Gastrocnemius medialis (tissue), 4 donors: ENCODE measurements at regions not wholly inside any gene's neighbourhood (a gene's known extent, or its start where the extent isn't known, plus 50 kb on each side); places are given as distances from the start of the nearest gene placed in this dataset.

ENCODE experiments used
- ATAC-seq, 2 donors: fragments of 150-250 bp; one replicate each; pipeline ENCODE4 v1.9.1; 2016
- DNase-seq, 2 donors: peaks; one replicate each; pipeline ENCODE4 v3.0.0-alpha.2; 2019
- H3K27ac ChIP-seq, 4 donors: fragments of 200-600 bp; sonication (generic); 1 replicate in 1 of 4; 2 replicates in 3 of 4; pipeline ENCODE4 v1.5.1; 2016 to 2018; ENCODE audit warnings: mild to moderate bottlenecking in 2 of 4, moderate library complexity in 1 of 4
- H3K27me3 ChIP-seq, 3 donors: fragments of 200-600 bp; sonication (generic) in 2 of 3; 1 replicate in 1 of 3; 2 replicates in 2 of 3; pipeline versions ENCODE4 v1.5.1 to v1.6.0; 2016 to 2019; ENCODE audit warnings: mild to moderate bottlenecking in 1 of 3, moderate library complexity in 1 of 3
- H3K36me3 ChIP-seq, 2 donors: fragments of 200-600 bp; sonication (generic) in 1 of 2; one replicate each; pipeline ENCODE4 v1.5.1; 2017 to 2018
- H3K4me1 ChIP-seq, 2 donors: fragments of 200-600 bp; sonication (generic) in 1 of 2; one replicate each; pipeline ENCODE4 v1.5.1; 2016 to 2017; ENCODE audit warnings: mild to moderate bottlenecking in 2 of 2
- H3K4me3 ChIP-seq, 4 donors: fragments of 200-600 bp; sonication (generic) in 3 of 4; 1 replicate in 1 of 4; 2 replicates in 3 of 4; pipeline ENCODE4 v1.5.1; 2016 to 2019; ENCODE audit warnings: mild to moderate bottlenecking in 2 of 4
- H3K9me3 ChIP-seq, 3 donors: fragments of 200-600 bp; sonication (generic) in 2 of 3; 1 replicate in 1 of 3; 2 replicates in 2 of 3; pipeline ENCODE4 v1.5.1; 2016 to 2019
- POLR2A ChIP-seq, 2 donors: fragments of 450-650 bp; IDR thresholded peaks; one replicate each; pipeline ENCODE4 v1.6.1; 2017; ENCODE audit warnings: antibody characterized with exemption in 2 of 2, mild to moderate bottlenecking in 2 of 2, moderate library complexity in 2 of 2
- in situ Hi-C, 4 donors: fragments of 200-750 bp; cut with MboI; loops; one replicate each; pipeline versions ENCODE4 v1.15.0 to v1.8.0; 2017; ENCODE audit warnings: low sequenced_read_pairs in 4 of 4
- intact Hi-C: fragments of 100-400 bp; cut with DNase I; formaldehyde crosslinking; loops from one replicate; pipeline ENCODE4 v1.15.1; 2023; ENCODE audit warnings: low total_unique reads
- TF ChIP-seq, protein P1 (sequence below), 5 experiments: fragments of 450-650 bp in 3 of 5; fragments of 200-600 bp in 2 of 5; sonication (generic) in 2 of 5; IDR thresholded peaks in 4 of 5; conservative IDR thresholded peaks in 1 of 5; 1 replicate in 4 of 5; 2 replicates in 1 of 5; pipeline ENCODE4 v1.5.1; 2016 to 2019; ENCODE audit warnings: antibody characterized with exemption in 5 of 5, mild to moderate bottlenecking in 3 of 5, moderate library complexity in 3 of 5

DNA sequence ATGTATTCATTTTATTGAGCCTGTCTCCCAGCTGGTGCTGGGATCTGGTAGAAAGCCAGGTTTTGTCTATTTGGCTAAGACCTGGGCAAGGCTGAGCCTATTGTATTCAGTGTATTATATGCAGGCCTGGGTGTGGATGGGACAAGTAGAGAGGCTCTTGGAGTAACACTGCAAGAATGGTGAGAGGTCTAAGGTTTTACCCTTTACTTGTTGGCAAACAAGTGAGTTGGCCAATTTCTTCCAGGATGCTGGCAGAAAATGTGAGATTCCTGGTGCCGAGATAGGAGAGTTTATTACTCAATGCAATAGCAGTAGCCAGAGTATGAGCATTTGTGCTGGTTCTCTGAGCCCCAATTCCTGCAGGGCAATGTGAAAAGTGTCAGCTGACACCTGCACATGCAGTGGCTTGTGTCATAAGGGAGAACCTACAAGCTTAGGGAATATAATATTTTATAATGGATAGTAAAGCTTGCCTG is 141.7 kb upstream of the PRLR start:
- in situ Hi-C loops (no loop called here), intact Hi-C loops (no loop called here)
- no peak overlapping the region for H3K4me3 ChIP-seq
- DNase-seq (no peak), ATAC-seq (no peak)
- no peaks in the 10 kb centered on the region for H3K27me3 ChIP-seq
- H3K36me3 ChIP-seq, result no peaks in the 10 kb centered on the region
- H3K4me1 ChIP-seq, result no peaks in the 10 kb centered on the region
- H3K9me3 ChIP-seq, result no peaks in the 10 kb centered on the region
- TF ChIP-seq POLR2A (IDR thresholded peaks at IDR 0.05), result no peak
- TF ChIP-seq, protein P1, sequence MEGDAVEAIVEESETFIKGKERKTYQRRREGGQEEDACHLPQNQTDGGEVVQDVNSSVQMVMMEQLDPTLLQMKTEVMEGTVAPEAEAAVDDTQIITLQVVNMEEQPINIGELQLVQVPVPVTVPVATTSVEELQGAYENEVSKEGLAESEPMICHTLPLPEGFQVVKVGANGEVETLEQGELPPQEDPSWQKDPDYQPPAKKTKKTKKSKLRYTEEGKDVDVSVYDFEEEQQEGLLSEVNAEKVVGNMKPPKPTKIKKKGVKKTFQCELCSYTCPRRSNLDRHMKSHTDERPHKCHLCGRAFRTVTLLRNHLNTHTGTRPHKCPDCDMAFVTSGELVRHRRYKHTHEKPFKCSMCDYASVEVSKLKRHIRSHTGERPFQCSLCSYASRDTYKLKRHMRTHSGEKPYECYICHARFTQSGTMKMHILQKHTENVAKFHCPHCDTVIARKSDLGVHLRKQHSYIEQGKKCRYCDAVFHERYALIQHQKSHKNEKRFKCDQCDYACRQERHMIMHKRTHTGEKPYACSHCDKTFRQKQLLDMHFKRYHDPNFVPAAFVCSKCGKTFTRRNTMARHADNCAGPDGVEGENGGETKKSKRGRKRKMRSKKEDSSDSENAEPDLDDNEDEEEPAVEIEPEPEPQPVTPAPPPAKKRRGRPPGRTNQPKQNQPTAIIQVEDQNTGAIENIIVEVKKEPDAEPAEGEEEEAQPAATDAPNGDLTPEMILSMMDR (IDR thresholded peaks at IDR 0.05 in 4 of 5, conservative IDR thresholded peaks at IDR 0.05 in 1 of 5), result no peak
- H3K27ac ChIP-seq, result no peak overlapping the region

DNA sequence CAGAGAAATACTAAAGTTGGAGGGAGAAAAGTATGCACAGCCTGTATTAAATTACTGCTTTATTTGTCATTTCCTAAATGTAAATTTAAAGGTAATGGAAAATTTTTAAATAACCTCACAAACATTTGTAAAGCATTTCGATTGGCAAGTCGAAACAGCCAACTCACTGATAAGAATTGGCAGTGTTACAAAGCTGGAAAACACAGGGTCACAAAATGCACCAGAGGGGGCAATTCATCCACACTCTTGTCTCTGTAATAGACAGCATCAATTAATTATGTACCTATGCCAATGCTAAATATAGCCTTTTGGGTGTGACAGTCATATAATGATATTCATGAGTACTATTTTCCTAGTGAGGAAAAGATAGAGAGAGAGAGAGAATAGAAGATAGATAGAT is 140.6 kb upstream of the PRLR start:
- Histone ChIP-seq H3K4me3 (no peak overlapping the region), H3K27me3 (no peaks in the 10 kb centered on the region), H3K9me3 (no peaks in the 10 kb centered on the region), H3K36me3 (no peaks in the 10 kb centered on the region), H3K4me1 (no peaks in the 10 kb centered on the region), H3K27ac (no peak overlapping the region)
- DNase-seq, result no peak
- ATAC-seq, result no peak
- intact Hi-C loops (no loop called here), in situ Hi-C loops (no loop called here)
- TF ChIP-seq, protein P1 (IDR thresholded peaks at IDR 0.05 in 4 of 5, conservative IDR thresholded peaks at IDR 0.05 in 1 of 5), result no peak
- no peak for TF ChIP-seq POLR2A (IDR thresholded peaks at IDR 0.05)

DNA sequence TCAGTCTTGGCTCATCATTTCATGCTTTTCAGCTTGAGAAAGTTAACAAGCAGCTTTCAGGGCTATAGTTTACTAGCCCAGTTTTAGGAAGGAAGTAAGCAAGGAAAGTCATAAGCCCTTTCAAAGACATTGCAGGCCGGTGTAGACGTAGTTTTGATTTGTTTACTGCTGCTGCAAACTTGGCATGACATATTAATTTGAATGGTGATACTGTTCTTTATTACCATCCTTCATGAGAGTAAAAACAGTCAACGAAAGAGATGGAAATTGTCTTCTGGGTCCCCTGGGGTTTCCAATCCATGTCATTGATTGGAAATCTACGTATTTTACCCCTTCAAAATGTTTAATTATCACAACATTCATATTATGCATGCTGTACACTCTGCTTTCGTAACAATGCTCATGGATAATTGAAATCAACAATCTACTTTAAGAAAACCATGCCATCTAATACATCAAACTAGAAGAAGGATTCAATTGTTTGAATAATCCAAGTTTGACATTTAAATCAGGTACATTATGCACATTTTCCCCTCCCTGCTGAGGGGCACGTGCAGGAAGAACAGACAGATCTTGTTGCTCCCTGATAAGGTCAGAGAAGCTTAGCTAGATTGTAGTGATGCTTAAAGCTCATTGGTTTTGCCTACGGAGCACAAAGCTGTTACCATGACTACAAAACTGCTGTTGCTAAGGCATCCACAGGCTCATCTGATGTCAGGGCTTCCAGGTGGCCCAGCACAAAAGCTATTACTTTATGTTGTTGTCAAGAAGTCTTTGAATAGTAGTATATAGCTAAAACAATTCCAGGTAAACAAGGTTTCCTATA is 139.9 kb upstream of the PRLR start:
- intact Hi-C loops, result no loop called here

DNA sequence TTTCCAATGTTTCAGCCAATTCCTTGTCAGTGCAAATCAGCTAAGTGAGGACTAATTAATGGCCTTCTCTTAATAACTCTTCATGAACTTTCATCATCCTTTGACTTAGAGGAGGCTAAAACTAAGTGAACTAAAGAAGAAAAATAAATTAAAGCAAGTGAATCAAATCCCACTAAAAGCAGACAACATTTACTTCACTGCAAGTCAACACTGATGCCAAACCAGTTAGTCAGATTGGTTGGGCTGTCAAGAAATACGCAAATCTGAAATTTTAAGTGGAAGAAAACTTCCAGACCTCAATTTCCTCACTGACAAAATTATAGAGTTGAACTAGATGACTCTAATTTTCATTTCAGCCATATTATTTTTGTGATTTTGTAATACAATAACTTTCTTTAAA is 137.2 kb upstream of the PRLR start:
- in situ Hi-C loops, result no loop called here
- intact Hi-C loops, result no loop called here
- Histone ChIP-seq H3K36me3 (no peaks in the 10 kb centered on the region), H3K4me3 (no peak overlapping the region), H3K27me3 (no peaks in the 10 kb centered on the region), H3K9me3 (no peaks in the 10 kb centered on the region), H3K27ac (no peak overlapping the region), H3K4me1 (no peaks in the 10 kb centered on the region)
- no peak for DNase-seq
- ATAC-seq, result no peak
- TF ChIP-seq, protein P1 (IDR thresholded peaks at IDR 0.05 in 4 of 5, conservative IDR thresholded peaks at IDR 0.05 in 1 of 5), result no peak
- TF ChIP-seq POLR2A (IDR thresholded peaks at IDR 0.05), result no peak

More for the DNA sequence above, 139.9 kb upstream of the PRLR start:
- H3K9me3 ChIP-seq, result no peaks in the 10 kb centered on the region
- no peaks in the 10 kb centered on the region for H3K36me3 ChIP-seq
- no peak overlapping the region for H3K4me3 ChIP-seq
- in situ Hi-C loops, result no loop called here
- ATAC-seq, result no peak
- TF ChIP-seq, protein P1 (IDR thresholded peaks at IDR 0.05 in 4 of 5, conservative IDR thresholded peaks at IDR 0.05 in 1 of 5), result no peak
- TF ChIP-seq POLR2A (IDR thresholded peaks at IDR 0.05), result no peak
- no peak for DNase-seq
- no peaks in the 10 kb centered on the region for H3K4me1 ChIP-seq
- H3K27me3 ChIP-seq, result no peaks in the 10 kb centered on the region
- no peak overlapping the region for H3K27ac ChIP-seq
